ENCODE measurements at regions not wholly inside any gene's neighbourhood (a gene's known extent, or its start where the extent isn't known, plus 50 kb on each side); places are given as distances from the start of the nearest gene placed in this dataset.
A peak's percentile ranks its signal among the peaks of the same experiment; 100 is the strongest.

GRCh38 chr12:4160314-4161040 lies 113.1 kb upstream of the CCND2 start:
- no peaks in the 10 kb centered on the region for H3K9me3 ChIP-seq (ENCODE audit: control insufficient read depth, low read length)
- H3K4me3 ChIP-seq (ENCODE audit: insufficient read depth, low read depth, low read length, poor library complexity, severe bottlenecking), result no peak overlapping the region
- H3K4me1 ChIP-seq (ENCODE audit: control insufficient read depth, insufficient read depth, low read length, poor library complexity, severe bottlenecking), result no peaks in the 10 kb centered on the region
- no peaks in the 10 kb centered on the region for H3K27me3 ChIP-seq (replicated peaks; ENCODE audit: control insufficient read depth, insufficient read depth, low read length, poor library complexity, severe bottlenecking)
- no peaks in the 10 kb centered on the region for H3K36me3 ChIP-seq (ENCODE audit: control insufficient read depth, insufficient read depth, low read length)
- H3K27ac ChIP-seq (ENCODE audit: insufficient read depth, low read length, poor library complexity, severe bottlenecking), result no peak overlapping the region
- no peak for DNase-seq

GRCh38 chr12:4159851-4160250 lies 113.7 kb upstream of the CCND2 start:
- no peak for DNase-seq
- H3K36me3 ChIP-seq (ENCODE audit: control insufficient read depth, insufficient read depth, low read length), result no peaks in the 10 kb centered on the region
- no peak overlapping the region for H3K27ac ChIP-seq (ENCODE audit: insufficient read depth, low read length, poor library complexity, severe bottlenecking)
- H3K4me1 ChIP-seq (ENCODE audit: control insufficient read depth, insufficient read depth, low read length, poor library complexity, severe bottlenecking), result peaks cover 2% of the 10 kb centered on the region
- H3K27me3 ChIP-seq (replicated peaks; ENCODE audit: control insufficient read depth, insufficient read depth, low read length, poor library complexity, severe bottlenecking), result no peaks in the 10 kb centered on the region
- no peak overlapping the region for H3K4me3 ChIP-seq (ENCODE audit: insufficient read depth, low read depth, low read length, poor library complexity, severe bottlenecking)
- no peaks in the 10 kb centered on the region for H3K9me3 ChIP-seq (ENCODE audit: control insufficient read depth, low read length)

GRCh38 chr12:4158306-4158705 lies 115.3 kb upstream of the CCND2 start:
- Histone ChIP-seq H3K27me3 (replicated peaks; ENCODE audit: control insufficient read depth, insufficient read depth, low read length, poor library complexity, severe bottlenecking) (no peaks in the 10 kb centered on the region), H3K9me3 (ENCODE audit: control insufficient read depth, low read length) (no peaks in the 10 kb centered on the region), H3K27ac (ENCODE audit: insufficient read depth, low read length, poor library complexity, severe bottlenecking) (no peak overlapping the region), H3K4me1 (ENCODE audit: control insufficient read depth, insufficient read depth, low read length, poor library complexity, severe bottlenecking) (peaks cover 16% of the 10 kb centered on the region), H3K4me3 (ENCODE audit: insufficient read depth, low read depth, low read length, poor library complexity, severe bottlenecking) (no peak overlapping the region), H3K36me3 (ENCODE audit: control insufficient read depth, insufficient read depth, low read length) (no peaks in the 10 kb centered on the region)
- DNase-seq, result no peak

- no peak for DNase-seq
- Histone ChIP-seq H3K27me3 (replicated peaks; ENCODE audit: control insufficient read depth, insufficient read depth, low read length, poor library complexity, severe bottlenecking) (no peaks in the 10 kb centered on the region), H3K4me1 (ENCODE audit: control insufficient read depth, insufficient read depth, low read length, poor library complexity, severe bottlenecking) (peaks cover 28% of the 10 kb centered on the region), H3K9me3 (ENCODE audit: control insufficient read depth, low read length) (no peaks in the 10 kb centered on the region), H3K36me3 (ENCODE audit: control insufficient read depth, insufficient read depth, low read length) (no peaks in the 10 kb centered on the region), H3K27ac (ENCODE audit: insufficient read depth, low read length, poor library complexity, severe bottlenecking) (no peak overlapping the region), H3K4me3 (ENCODE audit: insufficient read depth, low read depth, low read length, poor library complexity, severe bottlenecking) (no peak overlapping the region)
Measured at GRCh38 chr12:4157122-4157521, 116.4 kb upstream of the CCND2 start.

- H3K27ac ChIP-seq (ENCODE audit: insufficient read depth, low read length, poor library complexity, severe bottlenecking), result no peak overlapping the region
- H3K4me1 ChIP-seq (ENCODE audit: control insufficient read depth, insufficient read depth, low read length, poor library complexity, severe bottlenecking), result peaks cover 33% of the 10 kb centered on the region
- DNase-seq, result no peak
- no peaks in the 10 kb centered on the region for H3K36me3 ChIP-seq (ENCODE audit: control insufficient read depth, insufficient read depth, low read length)
- no peaks in the 10 kb centered on the region for H3K27me3 ChIP-seq (replicated peaks; ENCODE audit: control insufficient read depth, insufficient read depth, low read length, poor library complexity, severe bottlenecking)
- no peak overlapping the region for H3K4me3 ChIP-seq (ENCODE audit: insufficient read depth, low read depth, low read length, poor library complexity, severe bottlenecking)
- no peaks in the 10 kb centered on the region for H3K9me3 ChIP-seq (ENCODE audit: control insufficient read depth, low read length)
Measured at GRCh38 chr12:4156317-4156716, 117.2 kb upstream of the CCND2 start.

- H3K27ac ChIP-seq (ENCODE audit: insufficient read depth, low read length, poor library complexity, severe bottlenecking), result no peak overlapping the region
- no peak for DNase-seq
- peaks cover 33% of the 10 kb centered on the region for H3K4me1 ChIP-seq (ENCODE audit: control insufficient read depth, insufficient read depth, low read length, poor library complexity, severe bottlenecking)
Measured at GRCh38 chr12:4154672-4155225, 118.8 kb upstream of the CCND2 start.

GRCh38 chr12:4153343-4153892 lies 120.1 kb upstream of the CCND2 start:
- no peaks in the 10 kb centered on the region for H3K36me3 ChIP-seq (ENCODE audit: control insufficient read depth, insufficient read depth, low read length)
- H3K4me3 ChIP-seq (ENCODE audit: insufficient read depth, low read depth, low read length, poor library complexity, severe bottlenecking), result no peak overlapping the region
- peak; percentile 19 to 50 (median 26) for DNase-seq
- no peaks in the 10 kb centered on the region for H3K9me3 ChIP-seq (ENCODE audit: control insufficient read depth, low read length)
- H3K27me3 ChIP-seq (replicated peaks; ENCODE audit: control insufficient read depth, insufficient read depth, low read length, poor library complexity, severe bottlenecking), result no peaks in the 10 kb centered on the region
- H3K4me1 ChIP-seq (ENCODE audit: control insufficient read depth, insufficient read depth, low read length, poor library complexity, severe bottlenecking), result peaks cover 40% of the 10 kb centered on the region
- H3K27ac ChIP-seq (ENCODE audit: insufficient read depth, low read length, poor library complexity, severe bottlenecking), result peak overlapping the region; percentile 58

More at GRCh38 chr12:4154672-4155225, 118.8 kb upstream of the CCND2 start:
- no peaks in the 10 kb centered on the region for H3K9me3 ChIP-seq (ENCODE audit: control insufficient read depth, low read length)
- no peak overlapping the region for H3K4me3 ChIP-seq (ENCODE audit: insufficient read depth, low read depth, low read length, poor library complexity, severe bottlenecking)
- H3K36me3 ChIP-seq (ENCODE audit: control insufficient read depth, insufficient read depth, low read length), result no peaks in the 10 kb centered on the region
- no peaks in the 10 kb centered on the region for H3K27me3 ChIP-seq (replicated peaks; ENCODE audit: control insufficient read depth, insufficient read depth, low read length, poor library complexity, severe bottlenecking)

GRCh38 chr12:4152145-4152795 lies 121.3 kb upstream of the CCND2 start:
- peak overlapping the region; percentile 50 for H3K27ac ChIP-seq (ENCODE audit: insufficient read depth, low read length, poor library complexity, severe bottlenecking)
- H3K4me1 ChIP-seq (ENCODE audit: control insufficient read depth, insufficient read depth, low read length, poor library complexity, severe bottlenecking), result peaks cover 43% of the 10 kb centered on the region
- no peaks in the 10 kb centered on the region for H3K27me3 ChIP-seq (replicated peaks; ENCODE audit: control insufficient read depth, insufficient read depth, low read length, poor library complexity, severe bottlenecking)
- H3K9me3 ChIP-seq (ENCODE audit: control insufficient read depth, low read length), result no peaks in the 10 kb centered on the region
- no peak for DNase-seq
- no peaks in the 10 kb centered on the region for H3K36me3 ChIP-seq (ENCODE audit: control insufficient read depth, insufficient read depth, low read length)
- H3K4me3 ChIP-seq (ENCODE audit: insufficient read depth, low read depth, low read length, poor library complexity, severe bottlenecking), result no peak overlapping the region

GRCh38 chr12:4151362-4152121 lies 122.0 kb upstream of the CCND2 start:
- H3K27ac ChIP-seq (ENCODE audit: insufficient read depth, low read length, poor library complexity, severe bottlenecking), result peak overlapping the region; percentile 50
- DNase-seq, result no peak
- H3K4me3 ChIP-seq (ENCODE audit: insufficient read depth, low read depth, low read length, poor library complexity, severe bottlenecking), result no peak overlapping the region
- no peaks in the 10 kb centered on the region for H3K27me3 ChIP-seq (replicated peaks; ENCODE audit: control insufficient read depth, insufficient read depth, low read length, poor library complexity, severe bottlenecking)
- no peaks in the 10 kb centered on the region for H3K9me3 ChIP-seq (ENCODE audit: control insufficient read depth, low read length)
- H3K4me1 ChIP-seq (ENCODE audit: control insufficient read depth, insufficient read depth, low read length, poor library complexity, severe bottlenecking), result peaks cover 47% of the 10 kb centered on the region
- H3K36me3 ChIP-seq (ENCODE audit: control insufficient read depth, insufficient read depth, low read length), result no peaks in the 10 kb centered on the region
